ENCODE measurements at regions not wholly inside any gene's neighbourhood (a gene's known extent, or its start where the extent isn't known, plus 50 kb on each side); places are given as distances from the start of the nearest gene placed in this dataset.

GRCh38 chr11:97973352-97973857 lies 1047.3 kb upstream of the CNTN5 start:
- TF ChIP-seq POLR2A (IDR thresholded peaks at IDR 0.05; ENCODE audit: low read depth, low read length) (no peak), TAF1 (IDR thresholded peaks at IDR 0.05; ENCODE audit: low read depth, low read length) (no peak), POLR2AphosphoS5 (IDR thresholded peaks at IDR 0.05; ENCODE audit: low read depth, low read length) (no peak), SPI1 (IDR thresholded peaks at IDR 0.05; ENCODE audit: low read depth, low read length) (no peak)

All from GM12891 (cell line).